ENCODE measurements at regions not wholly inside any gene's neighbourhood (a gene's known extent, or its start where the extent isn't known, plus 50 kb on each side); places are given as distances from the start of the nearest gene placed in this dataset.
A peak's percentile ranks its signal among the peaks of the same experiment; 100 is the strongest.

DNA sequence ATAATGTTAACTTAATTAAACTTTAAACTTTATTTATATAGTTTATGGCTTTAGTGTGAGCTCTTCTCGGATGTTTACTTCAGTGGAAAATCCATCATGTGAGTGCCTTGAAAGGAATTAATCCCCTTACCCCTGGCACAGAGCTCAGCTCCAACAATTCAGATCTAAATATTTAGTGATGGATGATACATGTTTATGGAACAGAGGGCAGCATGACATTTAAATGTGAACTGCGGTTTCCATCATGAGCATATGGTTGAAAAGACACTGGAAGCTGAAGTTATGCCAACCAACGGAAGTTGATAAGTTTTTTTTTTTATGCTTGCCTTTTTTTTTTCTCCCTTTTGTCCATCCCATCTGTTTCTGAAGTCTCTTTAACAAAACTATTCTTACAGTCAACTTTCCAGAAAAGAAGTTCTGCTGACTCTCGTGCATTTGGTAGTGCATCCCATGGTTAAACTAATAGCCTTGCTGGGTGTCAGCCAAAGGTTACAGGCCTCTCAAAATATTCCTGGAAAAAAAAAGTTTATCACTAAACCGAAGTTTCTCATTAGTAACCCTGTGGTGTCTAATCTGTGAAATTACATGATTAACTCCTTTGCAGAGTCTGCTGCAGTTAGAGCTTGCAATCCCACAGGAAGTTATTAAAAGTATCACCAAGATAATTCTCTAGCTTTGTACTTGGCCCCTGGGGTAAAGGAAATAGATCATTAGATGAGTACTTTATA is 243.9 kb upstream of the TCF21 start:
- DNase-seq (peak in 2 of 5 donors; percentile 16 to 24), ATAC-seq (peak in 2 of 4 donors; percentile 43 to 59)
- Histone ChIP-seq H3K36me3 (no peaks in the 10 kb centered on the region), H3K27ac (peak overlapping the region in 2 of 12 donors; percentile 25 to 26), H3K27me3 (no peaks in the 10 kb centered on the region), H3K4me3 (no peak overlapping the region), H3K9me3 (no peaks in the 10 kb centered on the region), H3K4me1 (peaks cover 0 to 9% (median 0%) of the 10 kb centered on the region in 12 donors)
- WGBS, 4 donors: 31 to 44% (median 38%) methylated on average over 5 of the region's 5 CpGs
- intact Hi-C loops (cut with DNase I): no loop called here
- TF ChIP-seq POLR2A (IDR thresholded peaks at IDR 0.05): no peak
- TF ChIP-seq, protein P1, sequence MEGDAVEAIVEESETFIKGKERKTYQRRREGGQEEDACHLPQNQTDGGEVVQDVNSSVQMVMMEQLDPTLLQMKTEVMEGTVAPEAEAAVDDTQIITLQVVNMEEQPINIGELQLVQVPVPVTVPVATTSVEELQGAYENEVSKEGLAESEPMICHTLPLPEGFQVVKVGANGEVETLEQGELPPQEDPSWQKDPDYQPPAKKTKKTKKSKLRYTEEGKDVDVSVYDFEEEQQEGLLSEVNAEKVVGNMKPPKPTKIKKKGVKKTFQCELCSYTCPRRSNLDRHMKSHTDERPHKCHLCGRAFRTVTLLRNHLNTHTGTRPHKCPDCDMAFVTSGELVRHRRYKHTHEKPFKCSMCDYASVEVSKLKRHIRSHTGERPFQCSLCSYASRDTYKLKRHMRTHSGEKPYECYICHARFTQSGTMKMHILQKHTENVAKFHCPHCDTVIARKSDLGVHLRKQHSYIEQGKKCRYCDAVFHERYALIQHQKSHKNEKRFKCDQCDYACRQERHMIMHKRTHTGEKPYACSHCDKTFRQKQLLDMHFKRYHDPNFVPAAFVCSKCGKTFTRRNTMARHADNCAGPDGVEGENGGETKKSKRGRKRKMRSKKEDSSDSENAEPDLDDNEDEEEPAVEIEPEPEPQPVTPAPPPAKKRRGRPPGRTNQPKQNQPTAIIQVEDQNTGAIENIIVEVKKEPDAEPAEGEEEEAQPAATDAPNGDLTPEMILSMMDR (IDR thresholded peaks at IDR 0.05): no peak

DNA sequence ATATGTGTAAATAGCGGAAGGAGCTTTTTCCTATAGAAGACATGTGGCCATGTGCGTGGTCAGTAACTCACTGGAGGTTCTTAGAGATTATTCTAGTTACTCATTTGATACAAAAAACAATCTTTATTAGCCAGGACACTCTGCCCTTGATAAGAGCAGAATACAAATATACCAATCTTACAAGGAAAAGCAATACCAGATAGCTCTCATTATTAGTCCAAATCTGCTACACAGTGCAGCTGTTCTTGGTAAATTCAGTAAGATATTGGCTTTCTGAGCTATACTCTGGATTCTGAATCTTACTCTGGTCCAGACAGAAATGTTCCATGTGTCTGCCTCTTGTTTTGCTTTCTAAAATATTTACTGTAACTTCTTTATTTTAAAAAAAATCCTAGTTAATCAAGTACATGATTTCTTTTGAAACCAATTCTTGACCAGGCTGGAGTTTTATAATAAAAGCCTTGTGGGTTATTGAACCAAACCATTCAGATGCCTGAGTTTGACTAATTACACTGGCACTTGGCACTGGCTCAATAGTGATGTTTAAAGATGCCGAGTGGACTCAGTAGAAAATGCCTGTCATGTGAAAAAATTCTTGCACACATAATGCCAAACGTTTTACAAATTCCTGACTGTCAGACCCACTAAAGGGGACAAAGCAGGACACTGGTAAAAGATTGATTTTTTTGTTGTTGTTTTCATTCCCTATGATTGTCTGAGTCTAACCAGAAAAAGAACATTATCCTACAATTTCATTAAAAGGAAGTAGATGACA is 242.8 kb upstream of the TCF21 start:
- H3K4me1 ChIP-seq: peaks cover 0 to 9% (median 0%) of the 10 kb centered on the region in 12 donors
- no peaks in the 10 kb centered on the region for H3K9me3 ChIP-seq
- ATAC-seq (peak in 1 of 4 donors; percentile 47), DNase-seq (no peak)
- 37 to 43% (median 40%) methylated on average over 4 of the region's 4 CpGs for WGBS, 4 donors
- TF ChIP-seq, protein P1 (IDR thresholded peaks at IDR 0.05): no peak
- no peak for TF ChIP-seq POLR2A (IDR thresholded peaks at IDR 0.05)
- H3K4me3 ChIP-seq: no peak overlapping the region
- intact Hi-C loops (cut with DNase I): no loop called here
- H3K27me3 ChIP-seq: no peaks in the 10 kb centered on the region
- no peaks in the 10 kb centered on the region for H3K36me3 ChIP-seq
- peak overlapping the region in 2 of 12 donors; percentile 14 to 25 for H3K27ac ChIP-seq

DNA sequence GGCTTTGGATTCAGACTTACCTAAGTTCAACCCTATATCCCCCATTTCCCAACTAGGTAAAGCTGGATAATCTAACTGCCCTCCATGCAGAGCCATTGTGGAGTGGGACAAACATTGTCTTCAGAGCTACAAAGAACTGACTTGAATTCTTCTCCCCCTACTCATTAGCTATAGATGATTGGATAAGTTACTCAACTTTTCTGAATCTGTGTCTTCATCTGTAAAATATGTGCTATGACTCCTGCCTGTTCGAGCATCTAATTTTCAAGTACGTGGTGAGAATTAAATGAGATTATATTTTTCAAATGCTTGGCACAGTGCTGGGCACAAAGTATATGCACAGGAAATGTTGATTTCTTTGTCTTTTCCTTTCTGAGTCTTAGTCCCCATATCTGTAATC is 240.3 kb upstream of the TCF21 start:
- ATAC-seq: no peak
- WGBS, 4 donors: 68 to 91% (median 84%) methylated on average over 2 of the region's 2 CpGs
- intact Hi-C loops (cut with DNase I): no loop called here
- no peaks in the 10 kb centered on the region for H3K27me3 ChIP-seq
- TF ChIP-seq, protein P1 (IDR thresholded peaks at IDR 0.05): no peak
- no peak for TF ChIP-seq POLR2A (IDR thresholded peaks at IDR 0.05)
- DNase-seq: no peak
- H3K27ac ChIP-seq: no peak overlapping the region
- no peaks in the 10 kb centered on the region for H3K9me3 ChIP-seq
- peaks cover 0 to 9% (median 0%) of the 10 kb centered on the region in 12 donors for H3K4me1 ChIP-seq
- H3K36me3 ChIP-seq: no peaks in the 10 kb centered on the region
- H3K4me3 ChIP-seq: no peak overlapping the region

DNA sequence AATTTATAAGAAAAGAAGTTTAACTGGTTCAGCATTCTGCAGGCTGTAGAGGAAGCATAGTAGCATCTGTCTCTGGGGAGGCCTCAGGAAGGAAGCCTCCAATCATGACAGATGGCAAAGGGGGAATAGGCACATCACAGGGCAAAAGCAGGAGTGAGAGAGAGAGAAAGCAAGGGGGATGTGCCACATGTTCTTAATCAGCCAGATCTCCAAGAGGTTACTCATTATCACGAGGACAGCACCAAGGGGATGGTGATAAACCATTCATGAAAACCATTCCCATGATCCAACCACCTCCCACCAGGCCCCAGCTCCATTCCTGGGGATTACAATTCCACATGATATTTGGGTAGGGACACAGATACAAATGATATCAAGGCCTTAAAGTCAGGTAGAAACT is 217.5 kb upstream of the TCF21 start:
- 18 to 42% (median 23%) methylated on average over 1 of the region's 1 CpG for WGBS, 4 donors
- Histone ChIP-seq H3K36me3 (no peaks in the 10 kb centered on the region), H3K4me3 (no peak overlapping the region), H3K27me3 (no peaks in the 10 kb centered on the region), H3K4me1 (no peaks in the 10 kb centered on the region), H3K9me3 (no peaks in the 10 kb centered on the region), H3K27ac (no peak overlapping the region)
- intact Hi-C loops (cut with DNase I): no loop called here
- no peak for DNase-seq
- TF ChIP-seq, protein P1 (IDR thresholded peaks at IDR 0.05): no peak
- no peak for TF ChIP-seq POLR2A (IDR thresholded peaks at IDR 0.05)
- no peak for ATAC-seq

Measured in heart left ventricle (tissue), 16 donors.